ENCODE measurements at regions not wholly inside any gene's neighbourhood (a gene's known extent, or its start where the extent isn't known, plus 50 kb on each side); places are given as distances from the start of the nearest gene placed in this dataset.

- no peak for TF ChIP-seq CTCF (IDR thresholded peaks at IDR 0.05; ENCODE audit: insufficient read depth, low read depth, low read length, missing control alignments)
- DNase-seq (ENCODE audit: low read depth) = peak; percentile 11
- H3K4me3 ChIP-seq (ENCODE audit: low read length) = no peak overlapping the region
These were observed 140.2 kb downstream of the KLF5 start for GRCh38 chr13:73198991-73199411.

GRCh38 chr13:73195091-73195490, 136.3 kb downstream of the KLF5 start:
- TF ChIP-seq CTCF (IDR thresholded peaks at IDR 0.05; ENCODE audit: insufficient read depth, low read depth, low read length, missing control alignments) = no peak
- H3K4me3 ChIP-seq (ENCODE audit: low read length) = no peak overlapping the region
- peak; percentile 47 for DNase-seq (ENCODE audit: low read depth)

- TF ChIP-seq CTCF (IDR thresholded peaks at IDR 0.05; ENCODE audit: insufficient read depth, low read depth, low read length, missing control alignments) = no peak
- DNase-seq (ENCODE audit: low read depth) = no peak
- no peak overlapping the region for H3K4me3 ChIP-seq (ENCODE audit: low read length)
These were observed 135.5 kb downstream of the KLF5 start for GRCh38 chr13:73194310-73194709.

- no peak for DNase-seq (ENCODE audit: low read depth)
- H3K4me3 ChIP-seq (ENCODE audit: low read length) = no peak overlapping the region
- TF ChIP-seq CTCF (IDR thresholded peaks at IDR 0.05; ENCODE audit: insufficient read depth, low read depth, low read length, missing control alignments) = no peak
These were observed 134.7 kb downstream of the KLF5 start for GRCh38 chr13:73193554-73193953.

- TF ChIP-seq CTCF (IDR thresholded peaks at IDR 0.05; ENCODE audit: insufficient read depth, low read depth, low read length, missing control alignments) = no peak
- no peak for DNase-seq (ENCODE audit: low read depth)
- no peak overlapping the region for H3K4me3 ChIP-seq (ENCODE audit: low read length)
These were observed 131.7 kb downstream of the KLF5 start for GRCh38 chr13:73190477-73190876.

GRCh38 chr13:73189776-73190175, 131.0 kb downstream of the KLF5 start:
- no peak for TF ChIP-seq CTCF (IDR thresholded peaks at IDR 0.05; ENCODE audit: insufficient read depth, low read depth, low read length, missing control alignments)
- DNase-seq (ENCODE audit: low read depth) = no peak
- no peak overlapping the region for H3K4me3 ChIP-seq (ENCODE audit: low read length)

GRCh38 chr13:73189362-73189761, 130.6 kb downstream of the KLF5 start:
- no peak overlapping the region for H3K4me3 ChIP-seq (ENCODE audit: low read length)
- DNase-seq (ENCODE audit: low read depth) = peak; percentile 74
- TF ChIP-seq CTCF (IDR thresholded peaks at IDR 0.05; ENCODE audit: insufficient read depth, low read depth, low read length, missing control alignments) = no peak
